ENCODE measurements at regions not wholly inside any gene's neighbourhood (a gene's known extent, or its start where the extent isn't known, plus 50 kb on each side); places are given as distances from the start of the nearest gene placed in this dataset.

DNA sequence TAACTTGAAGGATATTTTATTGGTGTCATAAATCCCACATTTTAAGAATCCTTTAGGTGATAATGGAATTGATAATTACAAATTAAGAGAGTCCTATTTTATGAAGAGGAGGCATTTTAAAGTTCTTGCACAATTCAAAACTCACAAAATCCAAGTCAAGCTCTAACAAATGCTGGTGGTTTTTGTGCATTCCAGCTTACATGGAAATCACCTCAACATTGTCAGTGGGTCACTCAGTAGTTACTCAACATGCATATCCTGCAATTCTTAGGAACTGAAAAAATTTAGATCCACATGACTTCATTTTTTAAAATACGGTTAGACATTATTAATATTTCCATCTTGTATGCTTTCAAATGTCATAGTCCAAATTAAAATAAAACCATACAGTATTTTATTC is 487.2 kb downstream of the CNTN3 start:
- H3K4me1 Mint-ChIP-seq (ENCODE audit: unreplicated experiment): peaks cover 15% of the 10 kb centered on the region
- no peaks in the 10 kb centered on the region for H3K27me3 Mint-ChIP-seq (ENCODE audit: unreplicated experiment)
- DNase-seq (ENCODE audit: extremely low spot score, unreplicated experiment): no peak
- H3K36me3 Mint-ChIP-seq (ENCODE audit: unreplicated experiment): no peaks in the 10 kb centered on the region
- H3K27ac Mint-ChIP-seq (ENCODE audit: unreplicated experiment): no peak overlapping the region
- H3K4me3 Mint-ChIP-seq (ENCODE audit: unreplicated experiment): no peak overlapping the region
- peaks cover 17% of the 10 kb centered on the region for H3K9me3 Mint-ChIP-seq (ENCODE audit: unreplicated experiment)
- TF ChIP-seq, protein P1, sequence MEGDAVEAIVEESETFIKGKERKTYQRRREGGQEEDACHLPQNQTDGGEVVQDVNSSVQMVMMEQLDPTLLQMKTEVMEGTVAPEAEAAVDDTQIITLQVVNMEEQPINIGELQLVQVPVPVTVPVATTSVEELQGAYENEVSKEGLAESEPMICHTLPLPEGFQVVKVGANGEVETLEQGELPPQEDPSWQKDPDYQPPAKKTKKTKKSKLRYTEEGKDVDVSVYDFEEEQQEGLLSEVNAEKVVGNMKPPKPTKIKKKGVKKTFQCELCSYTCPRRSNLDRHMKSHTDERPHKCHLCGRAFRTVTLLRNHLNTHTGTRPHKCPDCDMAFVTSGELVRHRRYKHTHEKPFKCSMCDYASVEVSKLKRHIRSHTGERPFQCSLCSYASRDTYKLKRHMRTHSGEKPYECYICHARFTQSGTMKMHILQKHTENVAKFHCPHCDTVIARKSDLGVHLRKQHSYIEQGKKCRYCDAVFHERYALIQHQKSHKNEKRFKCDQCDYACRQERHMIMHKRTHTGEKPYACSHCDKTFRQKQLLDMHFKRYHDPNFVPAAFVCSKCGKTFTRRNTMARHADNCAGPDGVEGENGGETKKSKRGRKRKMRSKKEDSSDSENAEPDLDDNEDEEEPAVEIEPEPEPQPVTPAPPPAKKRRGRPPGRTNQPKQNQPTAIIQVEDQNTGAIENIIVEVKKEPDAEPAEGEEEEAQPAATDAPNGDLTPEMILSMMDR (IDR thresholded peaks at IDR 0.05): no peak

DNA sequence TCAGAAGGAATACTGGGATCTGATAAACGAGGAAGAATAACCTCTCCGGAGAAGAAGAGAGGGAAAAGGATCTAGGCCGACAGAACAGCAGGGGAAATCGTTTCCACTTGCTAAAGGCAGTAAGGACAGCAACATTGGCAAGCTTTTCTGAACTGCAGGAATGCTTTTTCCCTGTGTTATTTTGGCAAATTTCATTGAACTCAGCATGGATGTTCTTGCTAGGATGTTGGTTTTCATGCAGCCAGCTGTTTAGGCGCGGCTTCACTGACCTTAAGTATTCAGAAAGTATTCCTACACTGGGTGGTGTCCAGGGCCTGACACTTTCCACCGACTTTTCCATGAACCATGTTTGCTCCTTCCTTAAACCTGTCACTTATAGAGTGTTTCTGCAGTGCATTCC is 489.7 kb downstream of the CNTN3 start:
- TF ChIP-seq, protein P1 (IDR thresholded peaks at IDR 0.05): no peak

DNA sequence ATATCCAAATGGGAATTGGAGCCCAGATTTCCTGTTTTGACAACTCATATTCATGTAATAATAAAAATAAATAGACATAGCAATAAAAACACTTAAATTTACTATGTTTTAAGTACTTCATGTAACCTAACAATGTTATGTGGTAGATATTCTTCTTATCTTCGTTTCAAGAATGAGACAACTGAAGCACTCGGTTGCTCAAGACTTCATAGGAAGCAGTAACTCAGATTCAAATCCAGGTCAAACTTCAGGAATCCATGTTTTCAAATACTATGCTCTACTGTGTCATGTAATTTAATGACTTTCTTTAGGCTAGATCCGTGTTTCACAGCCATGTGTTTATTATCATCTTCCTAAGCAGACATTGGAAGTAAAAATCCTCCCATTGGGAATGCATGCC is 492.2 kb downstream of the CNTN3 start:
- no peak for DNase-seq (ENCODE audit: extremely low spot score, unreplicated experiment)
- TF ChIP-seq, protein P1 (IDR thresholded peaks at IDR 0.05): no peak
- peaks cover 43% of the 10 kb centered on the region for H3K4me1 Mint-ChIP-seq (ENCODE audit: unreplicated experiment)

More for the DNA sequence above, 489.7 kb downstream of the CNTN3 start:
- Mint-ChIP-seq H3K4me3 (ENCODE audit: unreplicated experiment) (no peak overlapping the region), H3K36me3 (ENCODE audit: unreplicated experiment) (peaks cover 4% of the 10 kb centered on the region), H3K27me3 (ENCODE audit: unreplicated experiment) (no peaks in the 10 kb centered on the region), H3K4me1 (ENCODE audit: unreplicated experiment) (peaks cover 27% of the 10 kb centered on the region), H3K27ac (ENCODE audit: unreplicated experiment) (no peak overlapping the region), H3K9me3 (ENCODE audit: unreplicated experiment) (peaks cover 10% of the 10 kb centered on the region)
- no peak for DNase-seq (ENCODE audit: extremely low spot score, unreplicated experiment)

DNA sequence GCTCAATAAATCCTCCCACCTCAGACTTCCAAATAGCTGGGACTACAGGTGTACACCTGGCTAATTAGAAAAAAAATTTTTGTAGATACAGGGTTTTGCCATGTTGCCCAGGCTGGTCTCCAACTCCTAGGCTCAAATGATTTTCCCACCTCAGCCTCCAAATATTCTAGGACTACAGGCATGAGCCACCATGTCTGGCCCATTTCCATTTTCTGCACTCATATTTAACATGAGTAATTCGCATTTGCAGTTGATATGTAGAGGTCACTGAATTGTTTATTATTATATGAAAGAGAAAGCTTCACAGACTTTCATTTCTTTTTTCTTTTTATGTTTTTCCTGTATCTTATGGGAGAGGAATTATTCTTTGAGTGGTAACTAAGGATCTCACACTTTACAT is 492.7 kb downstream of the CNTN3 start:
- Mint-ChIP-seq H3K36me3 (ENCODE audit: unreplicated experiment) (peaks cover 4% of the 10 kb centered on the region), H3K27ac (ENCODE audit: unreplicated experiment) (peak overlapping the region; percentile 1), H3K9me3 (ENCODE audit: unreplicated experiment) (peaks cover 6% of the 10 kb centered on the region), H3K4me1 (ENCODE audit: unreplicated experiment) (peaks cover 43% of the 10 kb centered on the region), H3K27me3 (ENCODE audit: unreplicated experiment) (no peaks in the 10 kb centered on the region), H3K4me3 (ENCODE audit: unreplicated experiment) (no peak overlapping the region)
- TF ChIP-seq, protein P1 (IDR thresholded peaks at IDR 0.05): no peak
- DNase-seq (ENCODE audit: extremely low spot score, unreplicated experiment): no peak

More for the DNA sequence above, 492.2 kb downstream of the CNTN3 start:
- Mint-ChIP-seq H3K4me3 (ENCODE audit: unreplicated experiment) (no peak overlapping the region), H3K27me3 (ENCODE audit: unreplicated experiment) (no peaks in the 10 kb centered on the region), H3K27ac (ENCODE audit: unreplicated experiment) (peak overlapping the region; percentile 1), H3K36me3 (ENCODE audit: unreplicated experiment) (peaks cover 4% of the 10 kb centered on the region), H3K9me3 (ENCODE audit: unreplicated experiment) (peaks cover 6% of the 10 kb centered on the region)

DNA sequence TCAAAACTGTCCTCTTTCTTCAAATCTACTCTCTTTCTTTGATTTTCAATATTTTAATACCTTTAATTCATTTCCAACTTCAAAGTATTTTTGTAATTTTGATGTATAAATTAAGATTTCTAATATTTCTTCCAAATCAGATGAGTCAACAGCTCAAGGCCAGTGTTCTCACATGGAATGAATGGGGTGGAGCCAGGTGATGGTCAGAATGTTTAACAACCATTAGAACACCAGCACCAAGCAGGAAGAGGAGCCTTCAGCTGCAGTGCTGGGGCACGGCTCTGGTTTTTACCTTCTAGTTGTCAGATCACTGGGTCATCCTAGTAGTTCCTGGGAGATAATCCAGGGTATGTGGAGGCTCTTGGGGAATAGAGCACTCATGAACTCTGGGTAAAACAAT is 494.5 kb upstream of the PDZRN3 start:
- no peaks in the 10 kb centered on the region for H3K27me3 Mint-ChIP-seq (ENCODE audit: unreplicated experiment)
- H3K27ac Mint-ChIP-seq (ENCODE audit: unreplicated experiment): peak overlapping the region; percentile 71
- no peak for DNase-seq (ENCODE audit: extremely low spot score, unreplicated experiment)
- H3K4me1 Mint-ChIP-seq (ENCODE audit: unreplicated experiment): peaks cover 35% of the 10 kb centered on the region
- no peak overlapping the region for H3K4me3 Mint-ChIP-seq (ENCODE audit: unreplicated experiment)
- H3K36me3 Mint-ChIP-seq (ENCODE audit: unreplicated experiment): peaks cover 4% of the 10 kb centered on the region
- TF ChIP-seq, protein P1 (IDR thresholded peaks at IDR 0.05): no peak
- peaks cover 6% of the 10 kb centered on the region for H3K9me3 Mint-ChIP-seq (ENCODE audit: unreplicated experiment)

Measured in osteocyte (in vitro differentiated cells).